ENCODE measurements at regions not wholly inside any gene's neighbourhood (a gene's known extent, or its start where the extent isn't known, plus 50 kb on each side); places are given as distances from the start of the nearest gene placed in this dataset.

DNA sequence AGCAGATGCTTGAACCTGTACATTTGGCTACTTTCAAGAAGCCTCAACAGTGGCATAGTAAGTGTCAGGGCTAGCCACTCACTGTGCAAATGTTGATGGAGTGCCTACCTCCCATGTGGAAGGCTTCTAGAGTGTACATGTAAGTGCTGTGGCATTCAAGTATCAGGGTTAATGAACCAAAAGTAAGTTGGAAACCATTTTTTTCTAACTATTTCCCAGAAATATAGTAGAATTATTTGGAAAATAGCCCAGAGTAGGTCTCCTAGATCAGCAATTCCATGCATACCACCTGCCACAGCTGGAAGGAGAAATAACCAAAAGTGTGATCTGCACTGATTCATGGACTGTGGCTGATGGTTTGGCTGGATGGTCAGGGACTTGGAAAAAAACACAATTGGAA, 53.3 kb downstream of the FOXD1 start:
- DNase-seq (ENCODE audit: low read depth): no peak

DNA sequence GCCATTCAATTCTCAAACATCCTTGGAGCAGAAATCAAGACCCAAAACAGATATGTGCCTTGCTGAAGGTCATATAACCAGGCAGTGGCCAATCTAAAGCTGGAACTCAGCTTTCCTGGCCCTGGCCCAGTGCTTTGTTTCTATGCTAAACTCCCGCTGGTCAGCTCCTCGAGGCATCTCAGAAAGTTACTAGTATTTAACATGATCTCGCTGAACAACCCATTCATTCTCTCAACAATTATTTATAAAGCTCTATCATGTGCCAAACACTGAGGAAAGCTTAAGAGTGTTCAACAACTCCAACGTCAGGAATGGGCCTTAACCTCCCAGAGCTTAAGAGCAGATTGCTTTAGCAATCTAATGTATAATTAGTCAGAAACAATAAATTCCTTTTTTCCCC, 54.0 kb downstream of the FOXD1 start:
- no peak for DNase-seq (ENCODE audit: low read depth)

DNA sequence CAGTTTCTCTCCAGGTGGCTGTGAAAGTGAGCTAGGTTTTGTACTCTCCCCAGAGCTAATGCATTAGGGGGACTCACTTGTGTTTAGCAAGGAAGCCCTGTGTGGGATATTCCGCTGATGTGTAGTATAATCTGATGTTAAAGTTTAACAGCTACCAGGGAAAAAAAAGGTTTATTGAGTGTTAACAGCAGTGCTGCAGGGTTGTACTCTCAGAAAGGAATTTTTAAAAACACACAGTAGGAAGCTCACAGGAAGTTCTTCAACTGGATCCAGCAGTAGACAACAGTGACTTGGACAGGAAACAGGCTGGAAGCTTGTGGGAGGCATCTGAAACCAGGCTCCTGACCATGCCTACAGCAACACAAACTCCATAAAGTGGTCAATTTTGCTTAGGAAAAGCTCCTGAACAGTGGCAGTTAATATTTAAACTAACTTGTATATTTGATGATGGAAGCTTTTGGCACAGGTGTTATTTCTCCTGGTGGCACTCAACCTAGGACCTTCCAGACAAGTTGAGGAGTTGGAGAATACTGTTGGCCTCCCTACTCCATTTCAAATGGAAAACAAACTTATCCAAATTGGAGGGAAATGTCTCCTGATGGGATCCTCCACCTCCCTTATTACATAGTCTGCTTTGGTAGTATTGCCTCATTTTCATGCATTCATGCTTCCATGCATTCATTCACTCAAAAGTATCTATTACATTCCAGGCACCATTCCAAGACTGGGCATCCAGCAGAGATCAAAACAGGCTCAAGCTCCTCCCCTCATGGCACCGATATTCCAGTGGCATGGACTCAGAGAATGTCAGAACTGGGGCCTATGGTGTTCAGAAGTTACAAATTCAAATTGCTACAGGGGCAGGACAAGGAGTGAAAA, 54.7 kb downstream of the FOXD1 start:
- DNase-seq (ENCODE audit: low read depth): no peak

DNA sequence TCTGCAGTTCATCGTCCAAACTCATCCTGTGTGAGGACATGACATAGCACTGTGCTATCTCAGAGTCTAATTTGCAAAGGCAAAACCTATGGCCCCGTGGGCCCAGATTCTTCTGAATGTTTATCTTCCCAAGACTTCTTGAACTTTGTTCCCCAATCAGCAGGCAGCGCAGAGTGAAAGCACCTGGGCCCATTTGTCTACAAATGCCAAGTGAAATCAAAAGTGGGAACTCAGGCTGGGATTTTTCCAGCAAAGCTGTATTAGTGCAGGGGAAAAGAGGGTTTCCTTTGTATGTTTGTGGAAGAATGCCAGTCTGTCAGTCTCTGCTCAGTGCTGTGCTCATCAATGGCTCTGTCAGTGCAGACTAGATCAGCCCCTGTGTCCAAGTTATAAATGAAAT, 55.8 kb downstream of the FOXD1 start:
- no peak for DNase-seq (ENCODE audit: low read depth)

DNA sequence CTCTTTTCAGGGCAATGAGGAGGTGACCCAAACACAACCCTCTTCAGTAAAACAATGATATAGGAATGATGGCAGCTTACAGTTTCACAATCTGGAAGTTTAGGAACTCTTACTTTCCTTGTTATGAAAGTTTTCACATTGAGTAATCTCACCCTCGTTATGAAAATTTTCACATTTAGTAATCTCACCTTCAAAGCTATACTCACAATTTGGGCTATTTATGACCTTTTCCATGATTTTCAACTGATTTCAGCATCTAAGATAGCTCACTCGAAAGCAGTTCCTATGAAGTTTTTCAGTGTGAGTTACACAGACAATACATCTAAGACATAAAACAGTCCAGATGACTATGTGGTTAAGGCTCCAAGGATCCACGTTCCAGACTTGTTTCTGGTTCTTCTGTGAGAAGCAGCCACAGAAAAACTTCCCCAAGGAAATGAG, 57.1 kb downstream of the FOXD1 start:
- DNase-seq (ENCODE audit: low read depth): no peak

DNA sequence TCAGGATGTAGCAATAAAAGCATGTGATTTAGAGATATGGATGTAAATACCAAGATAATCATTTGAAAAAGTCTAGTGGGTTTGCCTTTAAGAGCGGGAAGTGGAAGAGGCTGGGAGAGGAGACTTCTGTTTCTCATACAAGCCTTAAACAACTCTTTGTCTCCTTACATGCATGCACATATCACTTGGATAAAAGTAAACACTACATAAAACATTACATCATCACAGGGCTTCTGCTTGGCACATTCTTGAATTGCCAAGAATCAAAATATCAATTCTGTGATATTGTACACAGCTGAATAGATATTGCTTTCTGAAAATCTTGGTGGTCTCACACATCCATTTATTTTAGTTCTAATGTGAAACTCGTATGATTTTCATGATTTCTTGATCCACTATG, 57.6 kb downstream of the FOXD1 start:
- no peak for DNase-seq (ENCODE audit: low read depth)

DNA sequence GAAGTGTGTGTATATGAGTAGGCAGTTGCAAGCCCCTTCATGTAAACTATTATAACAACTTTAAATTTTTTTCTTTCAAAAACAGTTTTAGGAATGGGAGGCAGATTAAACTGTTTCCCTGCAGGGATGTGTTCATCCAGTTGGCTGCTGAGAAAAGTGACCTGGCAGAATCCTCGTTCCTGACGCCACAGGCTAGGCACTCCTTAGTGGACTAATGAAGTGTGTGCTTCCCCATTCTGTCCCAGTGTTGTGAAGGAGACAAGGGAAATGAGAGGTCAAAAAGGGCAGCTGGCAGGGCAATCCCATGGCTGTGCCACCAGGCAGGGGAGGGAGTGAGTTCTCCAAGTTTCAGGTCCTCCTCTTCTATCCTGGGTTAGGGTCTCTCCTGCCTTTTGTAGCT, 59.8 kb downstream of the FOXD1 start:
- no peak for DNase-seq (ENCODE audit: low read depth)

DNA sequence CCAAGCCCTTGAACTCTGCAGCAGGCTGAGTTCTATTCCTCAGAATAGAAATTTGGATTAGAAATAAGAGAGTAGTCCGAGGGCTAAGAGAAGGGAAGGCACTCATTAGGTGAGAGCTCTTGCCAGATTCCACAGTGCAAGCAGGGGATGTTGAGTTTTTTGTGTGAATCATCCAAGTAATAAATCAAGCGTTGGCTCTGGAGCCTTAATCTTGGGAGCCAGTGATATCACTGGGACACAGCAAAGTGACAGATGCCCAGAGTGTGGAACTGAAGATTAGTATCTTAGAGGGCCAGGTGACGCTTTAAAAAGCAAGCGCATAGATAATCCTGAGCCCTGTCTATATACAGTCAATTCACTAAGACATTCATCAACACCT, 60.3 kb downstream of the FOXD1 start:
- DNase-seq (ENCODE audit: low read depth): no peak

DNA sequence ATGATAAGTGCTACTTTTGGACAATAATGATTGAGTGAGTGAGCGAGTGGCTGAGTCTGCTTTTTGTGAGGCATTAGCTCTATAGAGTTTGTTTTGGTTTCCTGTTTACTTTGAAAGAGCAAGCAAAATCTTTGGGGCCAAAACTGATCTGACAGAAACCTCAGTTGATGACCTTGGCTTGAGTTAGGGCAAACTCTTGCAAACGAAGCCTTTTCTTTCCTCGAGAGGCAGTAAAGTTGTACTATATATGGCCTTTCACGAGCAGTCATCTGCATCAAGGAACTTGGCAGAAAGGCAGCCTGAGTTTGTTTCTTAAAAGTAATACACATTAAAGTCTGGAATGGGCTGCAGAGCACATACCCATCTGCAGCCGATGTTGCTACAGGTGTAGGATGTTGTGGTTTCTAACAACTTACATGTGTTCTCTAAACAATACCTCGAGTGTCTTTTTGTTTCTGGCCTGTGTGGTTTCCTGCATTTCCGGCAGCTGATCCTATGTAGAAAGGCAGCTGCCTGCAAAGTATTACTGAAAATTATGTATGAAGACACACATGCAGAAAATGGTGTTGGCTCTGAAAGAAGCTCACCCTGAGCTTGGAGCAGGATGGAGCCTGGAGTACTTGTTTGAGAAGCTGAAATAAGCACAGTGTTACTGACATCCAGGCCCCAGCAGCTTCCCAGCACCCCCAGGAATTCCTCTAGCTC, 60.8 kb downstream of the FOXD1 start:
- peak; percentile 49 for DNase-seq (ENCODE audit: low read depth)

DNA sequence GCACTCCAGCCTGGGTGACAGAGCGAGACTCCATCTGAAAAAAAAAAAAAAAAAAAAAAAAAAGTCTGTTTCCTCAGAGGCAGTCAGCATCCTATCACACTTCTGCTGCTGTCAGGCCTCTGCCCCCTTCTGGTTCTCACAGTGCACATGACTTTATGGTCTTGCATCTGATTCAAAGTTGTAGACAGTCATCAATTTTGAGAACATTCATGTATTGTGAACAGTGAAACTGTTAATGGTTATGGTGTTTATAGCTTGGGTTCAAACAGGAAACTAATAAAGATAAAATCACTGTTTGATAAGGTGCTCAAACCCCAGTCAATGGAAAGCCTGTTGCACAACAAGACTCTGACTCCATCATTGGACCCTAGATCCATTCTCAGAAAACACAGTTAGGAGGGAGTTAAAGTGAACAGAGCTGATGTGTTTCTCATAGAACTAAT, 61.4 kb downstream of the FOXD1 start:
- DNase-seq (ENCODE audit: low read depth): no peak

DNA sequence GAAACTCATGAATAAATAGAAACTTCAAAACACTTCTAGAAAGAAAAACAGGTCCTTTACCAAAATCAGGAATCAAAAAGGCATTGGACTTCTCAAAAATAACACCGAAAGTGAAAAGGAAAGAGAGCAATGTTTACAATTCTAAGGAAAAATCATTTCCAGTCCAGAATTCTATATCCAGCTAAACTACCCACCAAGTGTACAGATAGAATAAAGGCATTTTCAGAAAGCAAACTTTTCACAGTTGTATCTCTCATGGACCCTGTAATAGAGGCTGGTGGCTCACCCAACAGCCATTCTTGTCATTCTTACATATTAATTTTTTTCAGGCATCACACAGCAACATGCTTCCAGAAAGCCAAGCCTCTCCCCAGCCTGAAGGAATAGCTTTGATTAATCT, 63.7 kb downstream of the FOXD1 start:
- no peak for DNase-seq (ENCODE audit: low read depth)

DNA sequence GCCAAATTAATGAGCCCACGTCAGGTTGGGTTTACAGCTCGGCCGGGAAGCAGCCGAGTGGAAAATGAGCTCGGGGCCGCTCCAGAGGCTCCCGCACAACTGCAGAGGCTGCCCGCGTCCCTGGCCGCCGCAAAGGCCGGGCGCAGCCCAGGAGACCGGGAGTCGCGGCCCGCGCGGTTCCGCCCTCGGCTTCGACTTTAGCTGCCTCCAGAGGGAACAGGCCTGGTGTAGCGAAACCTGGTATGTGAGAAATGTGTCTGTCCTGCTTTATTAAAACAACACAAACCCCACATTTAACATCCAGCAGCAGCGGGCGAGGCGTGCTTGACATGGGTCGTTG, 66.2 kb downstream of the FOXD1 start:
- DNase-seq (ENCODE audit: low read depth): no peak

DNA sequence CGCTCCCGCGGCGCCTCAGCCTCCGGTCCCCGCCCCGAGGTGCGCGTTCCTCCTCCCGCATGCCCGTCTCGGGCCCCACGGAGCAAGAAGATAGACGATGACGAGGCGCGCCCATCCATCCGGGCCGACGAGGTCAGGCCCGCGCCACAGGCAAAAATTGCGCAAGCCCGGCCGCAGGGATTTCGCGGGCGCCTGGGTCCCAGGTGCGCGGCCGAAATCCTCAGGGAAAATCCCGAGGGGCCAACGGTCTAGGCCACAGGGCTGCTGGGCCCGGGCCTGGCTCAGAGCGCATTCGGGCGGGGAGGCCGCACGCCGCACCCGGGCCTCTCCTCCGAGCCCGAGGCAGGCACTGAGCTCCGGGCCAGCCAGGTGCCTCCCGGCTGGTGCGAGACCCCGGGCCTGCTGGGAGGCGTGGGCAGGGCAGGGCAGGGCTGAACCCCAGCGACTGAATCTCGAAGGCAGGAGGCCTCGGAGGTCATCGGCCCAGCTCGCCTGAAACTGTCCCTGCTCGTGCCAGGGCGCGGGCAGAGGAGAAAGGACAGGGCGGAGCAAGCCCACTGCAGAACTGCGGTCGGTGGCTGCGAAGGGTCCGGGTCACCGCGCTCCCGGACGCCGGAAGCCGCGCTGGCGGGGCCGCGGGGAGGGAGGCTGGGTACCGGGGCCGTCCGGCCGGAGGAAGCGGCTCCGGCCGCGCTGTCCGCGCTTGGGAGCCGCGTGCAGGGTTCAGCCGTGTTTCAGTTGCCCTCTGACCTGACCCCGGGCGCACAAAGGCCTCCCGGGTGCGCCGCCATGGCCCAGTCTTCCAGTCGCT, 66.8 kb downstream of the FOXD1 start:
- DNase-seq (ENCODE audit: low read depth): no peak

DNA sequence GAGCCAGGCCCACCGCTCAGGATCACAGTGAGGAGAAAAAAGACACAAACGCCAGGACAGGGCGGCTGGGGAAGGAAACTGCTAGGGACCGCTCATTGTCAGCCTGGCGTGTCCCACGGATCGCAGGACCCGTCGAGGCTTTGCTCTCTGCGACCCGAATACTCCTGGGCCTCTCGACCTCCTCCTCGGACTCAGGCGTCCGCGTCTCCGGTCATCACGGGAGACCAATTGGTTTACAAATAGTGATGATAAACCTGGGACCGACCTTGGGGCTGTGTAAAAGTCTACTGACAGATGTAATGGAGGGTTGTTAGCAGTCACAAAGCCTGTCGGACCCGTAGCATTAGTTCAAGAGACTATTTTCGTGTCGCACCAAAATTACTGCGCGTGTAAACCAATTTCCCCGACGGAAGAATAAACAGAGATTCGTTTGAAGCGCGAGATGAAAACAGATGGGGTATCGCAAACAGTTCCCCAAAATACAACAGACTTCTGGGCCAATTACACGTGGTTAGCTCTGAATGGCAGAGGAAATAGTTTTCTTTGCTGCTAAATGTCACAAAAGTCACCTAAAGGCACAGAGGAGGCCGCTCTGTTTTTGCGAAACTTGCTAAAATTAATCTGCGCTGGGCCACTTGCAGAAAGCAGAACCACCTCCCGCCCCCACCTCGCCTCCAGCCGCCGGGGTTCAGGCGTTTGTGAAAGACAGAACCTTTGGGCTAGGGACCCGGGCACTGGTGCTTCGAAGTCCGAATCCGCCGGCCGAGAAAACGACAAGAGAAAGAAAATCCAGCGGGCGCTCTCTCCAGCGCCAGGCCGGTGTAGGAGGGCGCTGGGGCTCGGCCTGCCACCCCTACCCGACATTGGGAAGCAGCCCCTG, 67.6 kb downstream of the FOXD1 start:
- DNase-seq (ENCODE audit: low read depth): no peak

DNA sequence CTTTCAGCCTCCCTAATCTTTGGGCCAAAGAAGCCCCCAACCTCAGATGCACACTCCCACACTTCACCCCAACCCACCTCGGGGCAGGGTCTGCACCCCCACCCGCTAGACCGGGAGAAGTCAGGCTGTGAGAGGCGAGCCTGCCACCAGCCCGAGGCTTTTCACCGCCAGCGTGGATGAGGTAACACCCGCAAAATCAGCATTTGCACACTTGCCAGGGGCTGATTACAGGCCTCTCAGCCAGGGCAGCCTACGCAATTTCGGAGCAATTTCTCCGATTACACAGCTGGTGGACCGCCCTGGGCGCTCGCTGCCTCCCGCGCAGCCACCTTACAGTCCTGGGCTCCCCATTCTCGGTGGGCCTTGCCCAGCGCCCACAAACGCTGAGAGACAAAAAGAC, 68.5 kb downstream of the FOXD1 start:
- no peak for DNase-seq (ENCODE audit: low read depth)

DNA sequence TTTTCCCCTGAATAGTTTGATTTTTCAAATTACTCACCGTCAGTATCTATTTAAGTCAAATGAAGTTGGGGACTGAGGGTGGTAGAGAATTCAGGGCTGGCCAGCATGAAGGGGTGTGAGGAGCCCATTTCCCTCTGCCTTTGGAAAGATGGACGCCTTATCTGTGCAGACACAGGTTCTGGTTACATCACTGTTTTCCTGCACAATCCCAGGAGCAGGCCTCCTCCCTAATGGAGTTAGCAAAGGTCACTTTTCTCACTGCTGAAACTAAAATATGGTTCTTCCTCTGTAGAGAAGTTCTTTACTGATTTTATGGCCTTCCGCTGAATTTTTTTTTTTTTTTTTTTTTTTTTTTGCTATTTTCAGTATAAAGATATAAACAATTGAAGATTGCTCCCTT, 69.1 kb downstream of the FOXD1 start:
- no peak for DNase-seq (ENCODE audit: low read depth)

DNA sequence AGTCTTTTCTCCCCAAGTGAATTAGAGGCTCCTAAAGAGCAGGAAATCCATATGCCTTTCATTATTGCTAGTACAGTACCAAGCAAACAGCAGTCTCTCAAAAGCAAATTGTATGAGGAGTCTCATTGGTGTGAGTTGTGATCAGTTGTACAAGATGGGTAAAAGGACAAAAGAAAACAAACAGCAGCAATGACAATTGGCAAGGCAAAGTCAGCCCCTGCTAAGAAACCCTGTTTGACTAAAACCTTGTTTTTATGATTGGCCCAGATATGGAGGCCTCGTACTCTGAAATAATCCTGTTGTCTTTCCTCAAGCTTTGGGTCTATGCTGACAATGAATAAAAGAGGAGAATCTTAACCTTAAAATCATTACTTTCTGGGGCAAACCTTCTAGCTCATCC, 69.8 kb downstream of the FOXD1 start:
- DNase-seq (ENCODE audit: low read depth): no peak

DNA sequence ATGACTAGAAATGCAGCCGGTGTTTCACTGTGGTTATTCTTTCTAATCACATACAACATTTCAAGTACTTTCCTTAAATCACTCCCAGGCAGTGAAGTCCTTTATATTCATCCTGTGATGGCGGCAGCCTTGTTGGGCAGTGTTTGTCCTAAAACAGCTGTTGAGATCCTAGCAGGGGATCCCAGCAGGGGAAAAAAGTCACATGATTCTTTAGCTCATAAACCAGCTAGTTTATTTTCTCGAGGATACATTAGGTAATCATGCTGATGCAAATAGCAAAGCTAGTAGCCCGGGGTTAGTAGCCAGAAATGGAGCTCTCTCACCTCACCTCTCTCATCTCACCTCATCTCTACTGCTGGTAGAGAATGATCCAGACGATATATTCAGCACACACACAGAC, 70.5 kb downstream of the FOXD1 start:
- DNase-seq (ENCODE audit: low read depth): no peak

DNA sequence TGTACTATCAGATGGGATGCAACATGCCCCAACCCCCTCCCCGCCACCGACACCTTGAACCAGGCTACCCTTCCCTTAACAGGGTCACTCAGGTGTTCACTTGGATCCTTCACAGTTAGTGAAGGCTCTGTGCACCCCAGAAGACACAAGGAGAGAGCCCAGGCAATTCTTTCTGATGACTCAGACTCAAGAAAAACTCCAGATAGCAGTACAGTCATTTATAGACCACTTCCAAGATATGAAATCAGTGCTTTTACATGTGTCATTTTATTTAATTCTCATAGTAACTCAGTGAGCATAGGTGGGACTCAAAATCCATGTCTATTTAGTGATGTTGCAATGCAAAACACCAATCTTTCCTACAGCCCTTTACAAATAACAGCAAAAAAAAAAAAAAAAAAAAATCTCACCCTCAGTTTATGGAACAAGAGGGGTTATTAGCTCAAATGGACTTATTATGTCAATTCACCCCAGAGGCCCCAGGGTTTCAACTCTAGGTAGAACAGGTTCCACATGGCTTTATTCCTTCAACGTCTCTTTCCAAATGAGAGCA, 71.9 kb downstream of the FOXD1 start:
- no peak for DNase-seq (ENCODE audit: low read depth)

DNA sequence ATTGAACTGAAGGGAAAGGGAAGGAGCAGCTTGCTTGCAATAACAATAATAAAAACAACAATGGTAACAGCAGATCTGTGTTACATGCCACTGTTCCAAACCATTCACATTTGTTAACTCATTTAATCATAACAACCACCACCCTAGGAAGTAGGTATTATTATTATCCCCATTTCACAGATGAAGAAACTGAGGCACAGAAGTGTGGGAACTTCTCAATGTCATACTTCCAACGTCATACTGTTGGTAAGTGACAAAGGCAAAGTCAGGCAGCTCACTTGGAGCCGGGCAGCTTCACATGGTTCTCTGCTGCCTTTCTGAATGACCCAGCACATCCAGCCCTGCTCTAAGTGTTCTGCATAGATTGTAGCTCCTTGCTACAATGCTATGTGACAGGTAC, 72.6 kb downstream of the FOXD1 start:
- no peak for DNase-seq (ENCODE audit: low read depth)

DNA sequence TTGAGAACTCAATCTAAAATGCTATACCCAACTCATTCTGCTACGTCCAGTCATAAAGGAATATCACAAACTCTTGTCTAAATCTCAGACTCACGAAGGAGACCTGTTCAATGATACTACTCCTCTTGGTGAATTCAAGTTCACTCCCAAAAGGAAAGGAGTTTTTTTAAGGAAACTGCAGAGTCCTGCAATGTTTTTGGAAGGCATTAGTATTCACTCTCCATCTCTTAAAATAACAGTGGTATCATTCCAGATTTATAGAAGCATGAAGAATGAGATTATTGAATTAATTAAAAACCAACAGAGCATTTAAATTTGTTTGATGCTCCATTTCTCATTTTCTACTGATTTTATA, 73.4 kb downstream of the FOXD1 start:
- no peak for DNase-seq (ENCODE audit: low read depth)
